ENCODE measurements at regions not wholly inside any gene's neighbourhood (a gene's known extent, or its start where the extent isn't known, plus 50 kb on each side); places are given as distances from the start of the nearest gene placed in this dataset.
A peak's percentile ranks its signal among the peaks of the same experiment; 100 is the strongest.

DNA sequence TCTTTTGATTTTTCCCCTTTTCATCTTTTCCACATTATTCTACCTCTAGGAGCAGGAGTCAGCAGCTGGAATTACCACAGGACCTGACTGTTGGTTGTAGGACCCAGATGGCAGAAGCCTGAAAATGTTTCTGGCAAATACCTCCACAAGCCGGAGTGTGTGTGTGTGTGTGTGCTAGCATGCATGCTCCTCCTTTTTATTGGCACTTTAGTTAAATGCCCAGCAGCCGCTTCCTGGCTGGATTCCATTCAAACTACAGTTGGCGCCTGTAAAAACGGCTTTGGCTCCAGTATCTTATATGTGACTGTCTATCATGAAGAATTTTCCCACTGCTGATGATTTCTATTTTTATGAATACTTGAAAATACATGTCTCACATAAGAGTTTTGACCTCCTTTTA, 319.7 kb upstream of the SP4 start (continued):
- TF ChIP-seq, protein P1, sequence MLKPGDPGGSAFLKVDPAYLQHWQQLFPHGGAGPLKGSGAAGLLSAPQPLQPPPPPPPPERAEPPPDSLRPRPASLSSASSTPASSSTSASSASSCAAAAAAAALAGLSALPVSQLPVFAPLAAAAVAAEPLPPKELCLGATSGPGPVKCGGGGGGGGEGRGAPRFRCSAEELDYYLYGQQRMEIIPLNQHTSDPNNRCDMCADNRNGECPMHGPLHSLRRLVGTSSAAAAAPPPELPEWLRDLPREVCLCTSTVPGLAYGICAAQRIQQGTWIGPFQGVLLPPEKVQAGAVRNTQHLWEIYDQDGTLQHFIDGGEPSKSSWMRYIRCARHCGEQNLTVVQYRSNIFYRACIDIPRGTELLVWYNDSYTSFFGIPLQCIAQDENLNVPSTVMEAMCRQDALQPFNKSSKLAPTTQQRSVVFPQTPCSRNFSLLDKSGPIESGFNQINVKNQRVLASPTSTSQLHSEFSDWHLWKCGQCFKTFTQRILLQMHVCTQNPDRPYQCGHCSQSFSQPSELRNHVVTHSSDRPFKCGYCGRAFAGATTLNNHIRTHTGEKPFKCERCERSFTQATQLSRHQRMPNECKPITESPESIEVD (tag by site-specific recombination; IDR thresholded peaks at IDR 0.05), result 0 out of 2 replicates have a peak, but pooled peaks have one; percentile 28
- TF ChIP-seq, protein P2, sequence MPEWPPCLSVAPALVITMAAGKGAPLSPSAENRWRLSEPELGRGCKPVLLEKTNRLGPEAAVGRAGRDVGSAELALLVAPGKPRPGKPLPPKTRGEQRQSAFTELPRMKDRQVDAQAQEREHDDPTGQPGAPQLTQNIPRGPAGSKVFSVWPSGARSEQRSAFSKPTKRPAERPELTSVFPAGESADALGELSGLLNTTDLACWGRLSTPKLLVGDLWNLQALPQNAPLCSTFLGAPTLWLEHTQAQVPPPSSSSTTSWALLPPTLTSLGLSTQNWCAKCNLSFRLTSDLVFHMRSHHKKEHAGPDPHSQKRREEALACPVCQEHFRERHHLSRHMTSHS (tag by site-specific recombination; IDR thresholded peaks at IDR 0.05), result no peak
- TF ChIP-seq KLF1 (tag by site-specific recombination; IDR thresholded peaks at IDR 0.05), result no peak
- TF ChIP-seq ZXDB (tag by site-specific recombination; IDR thresholded peaks at IDR 0.05), result 0 out of 2 replicates have a peak, but pooled peaks have one; percentile 18
- TF ChIP-seq OSR2 (tag by site-specific recombination; IDR thresholded peaks at IDR 0.05), result peak; percentile 59
- TF ChIP-seq BCL11A (tag by site-specific recombination; IDR thresholded peaks at IDR 0.05; ENCODE audit: low read depth), result no peak
- TF ChIP-seq, protein P3, sequence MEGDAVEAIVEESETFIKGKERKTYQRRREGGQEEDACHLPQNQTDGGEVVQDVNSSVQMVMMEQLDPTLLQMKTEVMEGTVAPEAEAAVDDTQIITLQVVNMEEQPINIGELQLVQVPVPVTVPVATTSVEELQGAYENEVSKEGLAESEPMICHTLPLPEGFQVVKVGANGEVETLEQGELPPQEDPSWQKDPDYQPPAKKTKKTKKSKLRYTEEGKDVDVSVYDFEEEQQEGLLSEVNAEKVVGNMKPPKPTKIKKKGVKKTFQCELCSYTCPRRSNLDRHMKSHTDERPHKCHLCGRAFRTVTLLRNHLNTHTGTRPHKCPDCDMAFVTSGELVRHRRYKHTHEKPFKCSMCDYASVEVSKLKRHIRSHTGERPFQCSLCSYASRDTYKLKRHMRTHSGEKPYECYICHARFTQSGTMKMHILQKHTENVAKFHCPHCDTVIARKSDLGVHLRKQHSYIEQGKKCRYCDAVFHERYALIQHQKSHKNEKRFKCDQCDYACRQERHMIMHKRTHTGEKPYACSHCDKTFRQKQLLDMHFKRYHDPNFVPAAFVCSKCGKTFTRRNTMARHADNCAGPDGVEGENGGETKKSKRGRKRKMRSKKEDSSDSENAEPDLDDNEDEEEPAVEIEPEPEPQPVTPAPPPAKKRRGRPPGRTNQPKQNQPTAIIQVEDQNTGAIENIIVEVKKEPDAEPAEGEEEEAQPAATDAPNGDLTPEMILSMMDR (tag by site-specific recombination; IDR thresholded peaks at IDR 0.05), result no peak

DNA sequence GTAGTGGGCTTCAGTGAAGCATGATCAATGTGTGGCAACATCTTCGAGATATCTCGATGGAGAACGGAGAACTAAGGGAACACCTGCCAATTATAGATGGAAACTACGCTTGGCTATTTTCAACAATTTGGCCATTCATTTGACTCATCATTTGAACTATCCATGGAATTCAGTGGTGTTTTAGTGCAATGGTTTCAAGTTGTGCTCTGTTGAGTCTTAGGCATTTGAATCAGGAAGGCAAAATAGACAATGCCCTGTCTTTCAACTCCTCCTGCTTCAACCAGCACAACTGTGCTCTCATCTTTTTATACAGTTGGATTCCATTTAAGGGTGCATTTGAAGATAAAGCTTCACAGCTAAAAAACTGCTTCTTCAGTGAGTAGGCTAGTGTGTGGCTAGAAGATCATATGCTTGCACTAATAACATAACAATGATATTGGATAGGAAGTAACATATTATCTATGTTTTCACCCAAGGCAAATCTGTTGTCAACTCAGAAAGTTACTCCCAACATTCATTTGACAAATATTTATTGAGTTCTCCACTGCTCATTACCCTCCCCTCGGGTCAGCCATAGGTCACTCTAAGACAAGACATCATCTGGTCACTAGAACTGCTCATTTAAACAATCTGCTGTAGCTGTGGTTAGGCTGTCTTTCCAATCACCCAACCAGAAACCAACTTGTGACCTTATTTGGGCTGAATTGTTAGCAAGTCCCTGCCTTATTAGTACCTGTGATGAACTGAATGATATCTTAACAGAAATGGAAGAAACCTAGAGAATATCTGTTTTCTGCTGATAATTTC, 314.1 kb upstream of the SP4 start:
- H3K27ac ChIP-seq (ENCODE audit: extremely low read depth, low read depth, low read length), result no peak overlapping the region
- no peaks in the 10 kb centered on the region for H3K9me3 ChIP-seq (ENCODE audit: control insufficient read depth, insufficient read depth, low read depth, low read length)
- ChIA-PET POLR2A (no interaction called here), CTCF (no interaction called here)
- TF ChIP-seq GFI1B (tag by site-specific recombination; IDR thresholded peaks at IDR 0.05) (no peak), ZNF777 (tag by site-specific recombination; IDR thresholded peaks at IDR 0.05; ENCODE audit: borderline replicate concordance) (no peak), KLF8 (tag by site-specific recombination; IDR thresholded peaks at IDR 0.05) (no peak), MYNN (tag by site-specific recombination; IDR thresholded peaks at IDR 0.05; ENCODE audit: borderline replicate concordance) (no peak), ZNF214 (tag by site-specific recombination; IDR thresholded peaks at IDR 0.05; ENCODE audit: borderline replicate concordance) (no peak), ZBTB21 (tag by site-specific recombination; IDR thresholded peaks at IDR 0.05) (no peak), ZNF558 (tag by site-specific recombination; IDR thresholded peaks at IDR 0.05) (no peak), KLF16 (tag by site-specific recombination; IDR thresholded peaks at IDR 0.05) (no peak), ZNF10 (tag by site-specific recombination; IDR thresholded peaks at IDR 0.05) (no peak), ZNF324 (tag by site-specific recombination; IDR thresholded peaks at IDR 0.05) (no peak), ZNF843 (tag by site-specific recombination; IDR thresholded peaks at IDR 0.05) (no peak), ZXDB (tag by site-specific recombination; IDR thresholded peaks at IDR 0.05) (no peak)
- peaks cover 2% of the 10 kb centered on the region; the same call in 1 of the 2 replicates for H3K4me1 ChIP-seq (ENCODE audit: control insufficient read depth, insufficient read depth, low read length)
- no peaks in the 10 kb centered on the region for H3K36me3 ChIP-seq (ENCODE audit: control insufficient read depth in 2 of 2, insufficient read depth in 1 of 2, low read length in 2 of 2)
- no peak overlapping the region for H3K4me3 ChIP-seq (ENCODE audit: low read depth, low read length)

DNA sequence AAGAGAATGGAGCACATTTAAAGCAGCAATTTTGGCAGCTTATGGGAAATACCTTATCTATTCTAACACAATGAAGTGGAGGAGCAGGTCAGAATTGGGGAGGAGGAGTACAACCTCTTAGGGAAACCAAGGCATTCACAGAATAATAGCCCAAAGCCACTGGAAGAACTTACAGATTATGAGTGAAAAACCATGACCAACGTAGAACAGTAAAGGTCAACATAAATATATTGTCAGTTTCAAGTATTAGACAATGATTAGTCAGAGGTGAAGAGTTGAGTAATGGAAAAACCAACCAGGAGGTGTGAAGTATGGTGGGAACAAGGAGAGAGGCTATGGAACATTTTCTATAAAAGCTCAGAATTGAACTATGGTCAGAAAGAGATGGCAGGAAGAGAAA, 304.3 kb upstream of the SP4 start:
- POLR2A ChIA-PET, result no interaction called here
- CTCF ChIA-PET, result interaction anchor here (0.7 kb wide), 1 partner anchor 653 kb away, joined by 4 read pairs; no protein-coding TSS in a partner anchor
- TF ChIP-seq, protein P4, sequence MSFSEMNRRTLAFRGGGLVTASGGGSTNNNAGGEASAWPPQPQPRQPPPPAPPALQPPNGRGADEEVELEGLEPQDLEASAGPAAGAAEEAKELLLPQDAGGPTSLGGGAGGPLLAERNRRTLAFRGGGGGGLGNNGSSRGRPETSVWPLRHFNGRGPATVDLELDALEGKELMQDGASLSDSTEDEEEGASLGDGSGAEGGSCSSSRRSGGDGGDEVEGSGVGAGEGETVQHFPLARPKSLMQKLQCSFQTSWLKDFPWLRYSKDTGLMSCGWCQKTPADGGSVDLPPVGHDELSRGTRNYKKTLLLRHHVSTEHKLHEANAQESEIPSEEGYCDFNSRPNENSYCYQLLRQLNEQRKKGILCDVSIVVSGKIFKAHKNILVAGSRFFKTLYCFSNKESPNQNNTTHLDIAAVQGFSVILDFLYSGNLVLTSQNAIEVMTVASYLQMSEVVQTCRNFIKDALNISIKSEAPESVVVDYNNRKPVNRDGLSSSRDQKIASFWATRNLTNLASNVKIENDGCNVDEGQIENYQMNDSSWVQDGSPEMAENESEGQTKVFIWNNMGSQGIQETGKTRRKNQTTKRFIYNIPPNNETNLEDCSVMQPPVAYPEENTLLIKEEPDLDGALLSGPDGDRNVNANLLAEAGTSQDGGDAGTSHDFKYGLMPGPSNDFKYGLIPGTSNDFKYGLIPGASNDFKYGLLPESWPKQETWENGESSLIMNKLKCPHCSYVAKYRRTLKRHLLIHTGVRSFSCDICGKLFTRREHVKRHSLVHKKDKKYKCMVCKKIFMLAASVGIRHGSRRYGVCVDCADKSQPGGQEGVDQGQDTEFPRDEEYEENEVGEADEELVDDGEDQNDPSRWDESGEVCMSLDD (tag by site-specific recombination; IDR thresholded peaks at IDR 0.05), result no peak
- TF ChIP-seq ZSCAN16 (tag by site-specific recombination; IDR thresholded peaks at IDR 0.05), result no peak
- no peak for TF ChIP-seq ZNF707 (tag by site-specific recombination; IDR thresholded peaks at IDR 0.05)
- TF ChIP-seq ZNF596 (tag by site-specific recombination; IDR thresholded peaks at IDR 0.05), result no peak
- TF ChIP-seq ZNF664 (tag by site-specific recombination; IDR thresholded peaks at IDR 0.05), result no peak
- TF ChIP-seq, protein P2 (tag by site-specific recombination; IDR thresholded peaks at IDR 0.05), result no peak
- no peak for TF ChIP-seq ZBTB20 (tag by site-specific recombination; IDR thresholded peaks at IDR 0.05)
- no peak for TF ChIP-seq IKZF3 (tag by site-specific recombination; IDR thresholded peaks at IDR 0.05)
- TF ChIP-seq ZNF2 (tag by site-specific recombination; IDR thresholded peaks at IDR 0.05), result no peak
- no peak for TF ChIP-seq ZNF585B (tag by site-specific recombination; IDR thresholded peaks at IDR 0.05)

More for the DNA sequence above, 304.3 kb upstream of the SP4 start:
- no peak overlapping the region for H3K27ac ChIP-seq (ENCODE audit: extremely low read depth, low read depth, low read length)
- H3K36me3 ChIP-seq (ENCODE audit: control insufficient read depth in 2 of 2, insufficient read depth in 1 of 2, low read length in 2 of 2), result no peaks in the 10 kb centered on the region
- H3K9me3 ChIP-seq (ENCODE audit: control insufficient read depth, insufficient read depth, low read depth, low read length), result no peaks in the 10 kb centered on the region
- no peak overlapping the region for H3K4me3 ChIP-seq (ENCODE audit: low read depth, low read length)
- peaks cover 3% of the 10 kb centered on the region; the same call in 1 of the 2 replicates for H3K4me1 ChIP-seq (ENCODE audit: control insufficient read depth, insufficient read depth, low read length)

Data from HEK293 (cell line).